ENCODE measurements at regions not wholly inside any gene's neighbourhood (a gene's known extent, or its start where the extent isn't known, plus 50 kb on each side); places are given as distances from the start of the nearest gene placed in this dataset.
"Not testable (repeated sequence)": the region's sequence is repeated elsewhere in the genome, so short reads cannot be mapped to it uniquely, and the experiment has no call there.

- no peak for TF ChIP-seq RELB (IDR thresholded peaks at IDR 0.05; ENCODE audit: low read depth)
These were observed 213.8 kb downstream of the DUSP10 start (continued) for GRCh38 chr1:221527886-221528624.

- ATAC-seq; H3K4me1 ChIP-seq (ENCODE audit: control insufficient read depth, insufficient read depth, low read length); H4K20me1 ChIP-seq (ENCODE audit: control insufficient read depth, insufficient read depth); H3K27me3 ChIP-seq (replicated peaks in 1 of 2; ENCODE audit: control insufficient read depth in 2 of 2, insufficient read depth in 2 of 2, low read length in 1 of 2); POLR2A ChIA-PET; H3K9me3 ChIP-seq (replicated peaks; ENCODE audit: control insufficient read depth, insufficient read depth, low read length); FAIRE-seq; H3K27ac ChIP-seq (ENCODE audit: control insufficient read depth, insufficient read depth); RAD21 ChIA-PET (ENCODE audit: unreplicated experiment); H2AFZ ChIP-seq (ENCODE audit: control insufficient read depth, low read depth, low read length); H3K4me3 ChIP-seq; H3K36me3 ChIP-seq (ENCODE audit: control insufficient read depth in 2 of 2, insufficient read depth in 2 of 2, low read length in 1 of 2); H3K9ac ChIP-seq (ENCODE audit: control insufficient read depth, insufficient read depth, low read length); intact Hi-C loops (cut with micrococcal nuclease; ENCODE audit: unreplicated experiment); BruUV-seq (replicated peaks); DNase-seq (ENCODE audit: low read depth, low spot score); in situ Hi-C loops (cut with MboI); H3K79me2 ChIP-seq (ENCODE audit: control insufficient read depth, insufficient read depth, low read length); H3K4me2 ChIP-seq (ENCODE audit: control insufficient read depth, insufficient read depth): not testable (repeated sequence)
- ChIA-PET SMC1A (ENCODE audit: uncharacterized antibody, unreplicated experiment) (interaction anchor here (0.6 to 0.8 kb wide), 3 partner anchors 41 to 634 kb away, joined by 3 read pairs; no protein-coding TSS in a partner anchor), CTCF (interaction anchor here (1.0 kb wide), 1 partner anchor 9 kb away, joined by 3 read pairs; no protein-coding TSS in a partner anchor)
- WGBS (ENCODE audit: insufficient coverage, insufficient replicate concordance, low lambda C conversion rate, missing lambda C conversion rate): 0% methylated on average over 1 of the region's 1 CpG
These were observed 211.7 kb downstream of the DUSP10 start for GRCh38 chr1:221530159-221530558.

GRCh38 chr1:221530791-221531190 is 211.1 kb downstream of the DUSP10 start:
- RAD21 ChIA-PET (ENCODE audit: unreplicated experiment): no interaction called here
- BruUV-seq (replicated peaks): no TSS peak
- no peak for FAIRE-seq

More at GRCh38 chr1:221530791-221531190, 211.1 kb downstream of the DUSP10 start:
- TF ChIP-seq NFIC (IDR thresholded peaks at IDR 0.05; ENCODE audit: low read depth, low read length): no peak
- SMC1A ChIA-PET (ENCODE audit: uncharacterized antibody, unreplicated experiment): interaction anchor here (0.6 kb wide), 1 partner anchor 168 kb away, joined by 3 read pairs; no protein-coding TSS in a partner anchor
- Histone ChIP-seq H3K9me3 (replicated peaks; ENCODE audit: control insufficient read depth, insufficient read depth, low read length) (no peaks in the 10 kb centered on the region), H3K79me2 (ENCODE audit: control insufficient read depth, insufficient read depth, low read length) (no peaks in the 10 kb centered on the region), H3K27me3 (replicated peaks in 1 of 2; ENCODE audit: control insufficient read depth in 2 of 2, insufficient read depth in 2 of 2, low read length in 1 of 2) (no peaks in the 10 kb centered on the region; a peak in 1 of 4 replicates), H3K36me3 (ENCODE audit: control insufficient read depth in 2 of 2, insufficient read depth in 2 of 2, low read length in 1 of 2) (no peaks in the 10 kb centered on the region), H2AFZ (ENCODE audit: control insufficient read depth, low read depth, low read length) (no peak overlapping the region), H4K20me1 (ENCODE audit: control insufficient read depth, insufficient read depth) (no peaks in the 10 kb centered on the region), H3K4me3 (no peak overlapping the region), H3K4me1 (ENCODE audit: control insufficient read depth, insufficient read depth, low read length) (no peaks in the 10 kb centered on the region), H3K9ac (ENCODE audit: control insufficient read depth, insufficient read depth, low read length) (no peak overlapping the region), H3K4me2 (ENCODE audit: control insufficient read depth, insufficient read depth) (no peak overlapping the region), H3K27ac (ENCODE audit: control insufficient read depth, insufficient read depth) (no peak overlapping the region)
- in situ Hi-C loops (cut with MboI): no loop called here
- intact Hi-C loops (cut with micrococcal nuclease; ENCODE audit: unreplicated experiment): no loop called here
- no peak for ATAC-seq
- POLR2A ChIA-PET: no interaction called here
- CTCF ChIA-PET: interaction anchor here (0.7 to 1.0 kb wide), 2 partner anchors 8 to 21 kb away, joined by 3 read pairs; no protein-coding TSS in a partner anchor
- DNase-seq (ENCODE audit: low read depth, low spot score): no peak
